SU-DHL-6 (cell line): ENCODE measurements at regions not wholly inside any gene's neighbourhood (a gene's known extent, or its start where the extent isn't known, plus 50 kb on each side); places are given as distances from the start of the nearest gene placed in this dataset.

Experiments
- H2AFZ ChIP-seq: fragments of 200-600 bp; sonication (generic); 2 replicates; pipeline ENCODE4 v1.6.1; 2014; ENCODE audit warnings: low read depth, mild to moderate bottlenecking, moderate library complexity, mixed read lengths, antibody characterized with exemption, low read length; ENCODE audit not compliant: severe bottlenecking
- H3F3A ChIP-seq: fragments of 200-600 bp; shearing (Covaris generic); 2 replicates; pipeline ENCODE4 v1.6.0; 2016; ENCODE audit warnings: antibody characterized with exemption, mild to moderate bottlenecking; ENCODE audit not compliant: insufficient read depth
- H3K27ac ChIP-seq: fragments of 200-600 bp; sonication (generic); 2 replicates; pipeline ENCODE4 v1.5.1; 2016; ENCODE audit warnings: low read depth, mild to moderate bottlenecking, low read length, moderate library complexity, mixed read lengths
- H3K27me3 ChIP-seq: fragments of 200-600 bp; sonication (generic), shearing (Covaris generic); 2 replicates; pipeline ENCODE4 v1.6.0; 2014; ENCODE audit warnings: mild to moderate bottlenecking, low read length
- H3K36me3 ChIP-seq: fragments of 200-600 bp; sonication (generic); 2 replicates; pipeline ENCODE4 v1.6.1; 2014; ENCODE audit warnings: mild to moderate bottlenecking, low read length, mixed read lengths
- H3K4me2 ChIP-seq: fragments of 300-600, 200-600 bp; shearing (Covaris generic), sonication (generic); 2 replicates; pipeline ENCODE4 v1.6.0; 2014; ENCODE audit warnings: low read length, low read depth, mild to moderate bottlenecking; ENCODE audit not compliant: poor library complexity, severe bottlenecking
- H3K4me3 ChIP-seq: fragments of 200-600 bp; sonication (generic); 2 replicates; pipeline ENCODE4 v1.5.1; 2014; ENCODE audit warnings: antibody characterized with exemption, low read length, mild to moderate bottlenecking, mixed read lengths; ENCODE audit not compliant: insufficient read depth, poor library complexity, severe bottlenecking
- H3K79me2 ChIP-seq: fragments of 200-600 bp; sonication (generic); 2 replicates; pipeline ENCODE4 v1.6.1; 2014; ENCODE audit warnings: mild to moderate bottlenecking, low read length, moderate library complexity; ENCODE audit not compliant: insufficient read depth
- H3K9ac ChIP-seq: fragments of 200-600 bp; sonication (generic); 2 replicates; pipeline ENCODE4 v1.7.0; 2014; ENCODE audit warnings: mild to moderate bottlenecking, low read length
- H3K9me2 ChIP-seq: fragments of 200-600 bp; sonication (generic); replicated peaks from 2 replicates; pipeline ENCODE4 v1.6.1; 2014; ENCODE audit warnings: low read length; ENCODE audit not compliant: insufficient read depth
- H3K9me3 ChIP-seq: fragments of 200-600 bp; sonication (generic); 2 replicates; pipeline ENCODE4 v1.6.1; 2014; ENCODE audit warnings: low read length, mixed read lengths; ENCODE audit not compliant: insufficient read depth
- H4K20me1 ChIP-seq: fragments of 200-600 bp; sonication (generic); 2 replicates; pipeline ENCODE4 v1.6.1; 2014; ENCODE audit warnings: low read depth, mild to moderate bottlenecking, antibody characterized with exemption, low read length, moderate library complexity, mixed read lengths
- EZH2phosphoT487 ChIP-seq: fragments of 200-600 bp; sonication (generic), shearing (Covaris generic); conservative IDR thresholded peaks from 2 replicates; pipeline ENCODE4 v1.6.1; 2018; ENCODE audit warnings: mild to moderate bottlenecking, antibody characterized with exemption, low read length, moderate library complexity, mixed read lengths
- TF ChIP-seq, protein P1 (sequence below): fragments of 200-600 bp; sonication (generic); IDR thresholded peaks from one replicate; pipeline ENCODE4 v1.5.1; 2017; ENCODE audit warnings: antibody characterized with exemption, mild to moderate bottlenecking, low read length, moderate library complexity; ENCODE audit not compliant: insufficient read depth, poor library complexity, severe bottlenecking

- Histone ChIP-seq H2AFZ (no peak overlapping the region), H3K36me3 (no peaks in the 10 kb centered on the region), H3K27ac (no peak overlapping the region), H3F3A (no peaks in the 10 kb centered on the region), H3K4me2 (no peak overlapping the region), H4K20me1 (no peaks in the 10 kb centered on the region), H3K9ac (no peak overlapping the region), H3K9me2 (no peaks in the 10 kb centered on the region), H3K9me3 (no peaks in the 10 kb centered on the region), H3K4me3 (no peak overlapping the region), H3K79me2 (no peaks in the 10 kb centered on the region), H3K27me3 (no peaks in the 10 kb centered on the region)
- TF ChIP-seq, protein P1, sequence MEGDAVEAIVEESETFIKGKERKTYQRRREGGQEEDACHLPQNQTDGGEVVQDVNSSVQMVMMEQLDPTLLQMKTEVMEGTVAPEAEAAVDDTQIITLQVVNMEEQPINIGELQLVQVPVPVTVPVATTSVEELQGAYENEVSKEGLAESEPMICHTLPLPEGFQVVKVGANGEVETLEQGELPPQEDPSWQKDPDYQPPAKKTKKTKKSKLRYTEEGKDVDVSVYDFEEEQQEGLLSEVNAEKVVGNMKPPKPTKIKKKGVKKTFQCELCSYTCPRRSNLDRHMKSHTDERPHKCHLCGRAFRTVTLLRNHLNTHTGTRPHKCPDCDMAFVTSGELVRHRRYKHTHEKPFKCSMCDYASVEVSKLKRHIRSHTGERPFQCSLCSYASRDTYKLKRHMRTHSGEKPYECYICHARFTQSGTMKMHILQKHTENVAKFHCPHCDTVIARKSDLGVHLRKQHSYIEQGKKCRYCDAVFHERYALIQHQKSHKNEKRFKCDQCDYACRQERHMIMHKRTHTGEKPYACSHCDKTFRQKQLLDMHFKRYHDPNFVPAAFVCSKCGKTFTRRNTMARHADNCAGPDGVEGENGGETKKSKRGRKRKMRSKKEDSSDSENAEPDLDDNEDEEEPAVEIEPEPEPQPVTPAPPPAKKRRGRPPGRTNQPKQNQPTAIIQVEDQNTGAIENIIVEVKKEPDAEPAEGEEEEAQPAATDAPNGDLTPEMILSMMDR: no peak
- TF ChIP-seq EZH2phosphoT487: no peak
Observed at GRCh38 chr11:21892736-21893564, 299.9 kb upstream of the ANO5 start.

DNA sequence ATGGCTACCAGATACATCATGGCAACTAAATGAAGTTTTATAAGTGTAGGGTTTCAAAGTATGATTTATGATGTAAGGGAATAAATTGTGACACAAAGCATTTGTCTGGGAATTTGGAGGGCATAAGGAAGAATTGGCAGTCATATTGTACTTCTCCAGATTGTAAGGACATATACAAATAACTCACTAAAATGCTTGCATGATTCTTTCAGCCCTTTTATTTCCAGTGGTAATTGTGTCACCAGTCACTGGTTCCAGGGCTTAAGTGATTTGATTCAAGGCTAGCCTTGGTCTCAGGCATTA, 299.4 kb upstream of the ANO5 start:
- Histone ChIP-seq H3K4me2 (no peak overlapping the region), H3K36me3 (no peaks in the 10 kb centered on the region), H3K9me2 (no peaks in the 10 kb centered on the region), H3K9ac (no peak overlapping the region), H2AFZ (no peak overlapping the region), H3K9me3 (no peaks in the 10 kb centered on the region), H4K20me1 (no peaks in the 10 kb centered on the region), H3K27me3 (no peaks in the 10 kb centered on the region), H3F3A (no peaks in the 10 kb centered on the region), H3K4me3 (no peak overlapping the region), H3K79me2 (no peaks in the 10 kb centered on the region), H3K27ac (no peak overlapping the region)
- no peak for TF ChIP-seq EZH2phosphoT487
- TF ChIP-seq, protein P1: no peak

DNA sequence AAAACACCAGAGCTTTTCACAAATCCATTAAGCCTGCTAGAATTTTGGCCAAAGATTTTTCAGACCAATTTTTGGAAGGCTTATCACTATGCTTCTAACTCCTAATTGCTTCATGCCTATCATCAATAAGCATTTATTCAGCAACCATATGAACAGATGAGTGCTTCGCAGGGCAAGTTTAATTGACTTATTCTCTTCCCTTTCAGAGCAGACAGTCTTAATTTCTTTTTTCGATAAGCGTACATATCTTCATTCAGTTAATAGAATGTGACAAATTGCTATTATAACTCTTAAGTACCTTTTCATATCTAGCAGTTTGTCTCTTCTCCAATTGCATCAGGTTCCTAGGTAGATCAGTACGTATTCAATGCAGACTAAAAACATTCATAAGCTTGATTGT, 298.4 kb upstream of the ANO5 start:
- Histone ChIP-seq H3K79me2 (no peaks in the 10 kb centered on the region), H3K27ac (no peak overlapping the region), H3K36me3 (no peaks in the 10 kb centered on the region), H3K27me3 (no peaks in the 10 kb centered on the region), H4K20me1 (no peaks in the 10 kb centered on the region), H3K9ac (no peak overlapping the region), H3K4me3 (no peak overlapping the region), H2AFZ (no peak overlapping the region), H3F3A (no peaks in the 10 kb centered on the region), H3K9me2 (no peaks in the 10 kb centered on the region), H3K9me3 (no peaks in the 10 kb centered on the region), H3K4me2 (no peak overlapping the region)
- TF ChIP-seq, protein P1: no peak
- TF ChIP-seq EZH2phosphoT487: no peak
